HepG2 (cell line): ENCODE measurements at regions not wholly inside any gene's neighbourhood (a gene's known extent, or its start where the extent isn't known, plus 50 kb on each side); places are given as distances from the start of the nearest gene placed in this dataset.

Experiments used
- ATAC-seq: fragments of 200-7000 bp; cut with Tn5 transposase; 3 replicates; pipeline ENCODE4 v1.9.1; 2020; ENCODE audit warnings: mild to moderate bottlenecking, moderate library complexity
- BruUV-seq: library from RNA; stranded (reverse); fragments of 400-500 nt; replicated peaks from 2 replicates; lab custom pipeline; 2021; lab: Mats Ljungman, UMichigan
- CTCF ChIA-PET: fragments of 300-600 bp; formaldehyde crosslinking; extraction: SDS; loops from one replicate; lab custom pipeline; 2021; ENCODE audit warnings: low total read pairs, inconsistent platforms, low intra/inter-chr PET ratio; lab: Yijun Ruan, JAX
- POLR2A ChIA-PET: fragments of 350-600 bp; sonication (Branson Sonifier 250); formaldehyde crosslinking; loops from one replicate; lab custom pipeline; 2020; ENCODE audit warnings: antibody characterized with exemption, inconsistent platforms; lab: Yijun Ruan, JAX
- DNase-seq: peaks from one replicate; pipeline ENCODE4 v3.0.0-alpha.2; 2015; ENCODE audit warnings: low spot score
- FAIRE-seq: peaks from 3 replicates; lab custom pipeline; 2011; peaks lifted over from hg19 to GRCh38; lab: Jason Lieb, UNC
- H2AFZ ChIP-seq: one replicate; pipeline ENCODE4 v1.6.1; 2011; ENCODE audit warnings: low read length, inconsistent platforms
- H3K27ac ChIP-seq: fragments of 300-600 bp; 3 replicates; pipeline ENCODE4 v1.8.0; 2011; ENCODE audit warnings: mixed run types, mild to moderate bottlenecking, mixed read lengths, low read length, inconsistent platforms; ENCODE audit not compliant: insufficient read depth; ENCODE audit errors: extremely low read length
- H3K27me3 ChIP-seq, 2 experiments: fragments of 200-600 bp in 1 of 2; 2 replicates in 1 of 2; 3 replicates in 1 of 2; pipeline versions ENCODE4 v1.6.0 to v1.8.0; 2011; ENCODE audit warnings: low read length in 2 of 2, mild to moderate bottlenecking in 2 of 2, moderate library complexity in 2 of 2, inconsistent platforms in 1 of 2; ENCODE audit not compliant: insufficient read depth in 2 of 2, control insufficient read depth in 1 of 2
- H3K36me3 ChIP-seq, 2 experiments: fragments of 200-600 bp in 1 of 2; replicated peaks in 1 of 2; 2 replicates in 1 of 2; 3 replicates in 1 of 2; pipeline versions ENCODE4 v1.5.1 to v1.8.0; 2011; ENCODE audit warnings: low read length in 2 of 2, inconsistent platforms in 1 of 2; ENCODE audit not compliant: insufficient read depth in 2 of 2, control insufficient read depth in 1 of 2
- H3K4me1 ChIP-seq: 2 replicates; pipeline ENCODE4 v1.5.1; 2012; ENCODE audit warnings: low read length, inconsistent platforms; ENCODE audit not compliant: insufficient read depth
- H3K4me2 ChIP-seq: 2 replicates; pipeline ENCODE4 v1.6.0; 2011; ENCODE audit warnings: low read depth, low read length, inconsistent platforms
- H3K4me3 ChIP-seq, 3 experiments: fragments of 200-600 bp in 1 of 3; sonication (generic), shearing (Covaris generic) in 1 of 3; replicated peaks in 1 of 3; 2 replicates each; pipeline ENCODE4 v1.5.1; 2011 to 2016; ENCODE audit warnings: low read length in 3 of 3, inconsistent platforms in 2 of 3, low read depth in 2 of 3, mild to moderate bottlenecking in 2 of 3, control low read depth in 1 of 3, mixed read lengths in 1 of 3; ENCODE audit not compliant: insufficient read depth in 1 of 3
- H3K79me2 ChIP-seq: one replicate; pipeline ENCODE4 v1.6.1; 2011; ENCODE audit warnings: low read length, inconsistent platforms; ENCODE audit not compliant: insufficient read depth
- H3K9ac ChIP-seq: 2 replicates; pipeline ENCODE4 v1.6.0; 2011; ENCODE audit warnings: mild to moderate bottlenecking, low read depth, low read length, inconsistent platforms; ENCODE audit not compliant: insufficient read depth
- H3K9me3 ChIP-seq: 2 replicates; pipeline ENCODE4 v1.5.1; 2012; ENCODE audit warnings: mild to moderate bottlenecking, low read length
- H4K20me1 ChIP-seq: 2 replicates; pipeline ENCODE4 v1.6.0; 2011; ENCODE audit warnings: inconsistent platforms, mild to moderate bottlenecking, low read length, moderate library complexity; ENCODE audit not compliant: insufficient read depth
- AHDC1 ChIP-seq: sonication (generic); formaldehyde crosslinking; IDR thresholded peaks from 2 replicates; pipeline ENCODE4 v1.5.1; 2020; ENCODE audit warnings: mild to moderate bottlenecking, missing genetic modification reagents, borderline replicate concordance
- ERF ChIP-seq: IDR thresholded peaks from 2 replicates; pipeline ENCODE4 v1.6.1; 2018; ENCODE audit warnings: missing biosample characterization, missing genetic modification reagents
- IKZF4 ChIP-seq: sonication (generic); formaldehyde crosslinking; IDR thresholded peaks from 2 replicates; pipeline ENCODE4 v1.5.1; 2020; ENCODE audit warnings: borderline replicate concordance, mild to moderate bottlenecking, low read depth, missing genetic modification reagents; ENCODE audit errors: not compliant biosample characterization
- RFXAP ChIP-seq: sonication (generic); formaldehyde crosslinking; IDR thresholded peaks from 2 replicates; pipeline ENCODE4 v1.4.0; 2020; ENCODE audit warnings: missing genetic modification reagents, borderline replicate concordance
- STAT6 ChIP-seq: sonication (generic); formaldehyde crosslinking; IDR thresholded peaks from 2 replicates; pipeline ENCODE4 v1.4.0; 2020; ENCODE audit warnings: missing genetic modification reagents, mild to moderate bottlenecking, borderline replicate concordance
- ZNF547 ChIP-seq: sonication (generic); formaldehyde crosslinking; IDR thresholded peaks from 2 replicates; pipeline ENCODE4 v1.5.1; 2020; ENCODE audit warnings: mild to moderate bottlenecking, missing genetic modification reagents
- ZNF605 ChIP-seq: sonication (generic); formaldehyde crosslinking; IDR thresholded peaks from 2 replicates; pipeline ENCODE4 v1.8.0; 2022; ENCODE audit warnings: mild to moderate bottlenecking, missing genetic modification reagents
- ZNF652 ChIP-seq: IDR thresholded peaks from 2 replicates; pipeline ENCODE4 v1.6.1; 2016; ENCODE audit warnings: low read depth, borderline replicate concordance
- ZNF850 ChIP-seq: sonication (generic); formaldehyde crosslinking; conservative IDR thresholded peaks from 2 replicates; pipeline ENCODE4 v1.9.0; 2021; ENCODE audit warnings: mild to moderate bottlenecking, missing genetic modification reagents
- ZXDC ChIP-seq: sonication (generic); formaldehyde crosslinking; IDR thresholded peaks from 2 replicates; pipeline ENCODE4 v1.5.0; 2020; ENCODE audit warnings: mild to moderate bottlenecking, missing genetic modification reagents
- WGBS: methylation state at CpG from one replicate; pipeline ENCODE4 v1.1.6; 2017; ENCODE audit warnings: low lambda C conversion rate; 5-methylcytosine and 5-hydroxymethylcytosine counted together
- in situ Hi-C: cut with HindIII; loops from 2 replicates; pipeline ENCODE4 v1.10.0; 2017; ENCODE audit warnings: low pct_unique_long_range_greater_than_20kb; ENCODE audit not compliant: extremely low pct_ligation_motif_present
- intact Hi-C: fragments of 100-400 bp; cut with micrococcal nuclease; formaldehyde crosslinking; loops from one replicate; pipeline ENCODE4 v1.10.0; 2022; ENCODE audit not compliant: unreplicated experiment

- Histone ChIP-seq H3K9me3 (no peaks in the 10 kb centered on the region), H3K79me2 (no peaks in the 10 kb centered on the region), H3K27ac (no peak overlapping the region), H3K36me3 (no peaks in the 10 kb centered on the region), H3K9ac (no peak overlapping the region), H4K20me1 (no peaks in the 10 kb centered on the region), H3K4me1 (no peaks in the 10 kb centered on the region), H3K27me3 (no peaks in the 10 kb centered on the region), H3K4me2 (no peak overlapping the region), H2AFZ (no peak overlapping the region), H3K4me3 (no peak overlapping the region)
- ATAC-seq (no peak), DNase-seq (no peak), FAIRE-seq (no peak)
- CTCF ChIA-PET: no interaction called here
- TF ChIP-seq AHDC1 (CRISPR knock-in tag) (no peak), ZXDC (no peak), STAT6 (CRISPR knock-in tag) (no peak), ZNF652 (CRISPR knock-in tag) (no peak), RFXAP (CRISPR knock-in tag) (no peak), ERF (no peak), ZNF605 (CRISPR knock-in tag) (no peak), ZNF547 (CRISPR knock-in tag) (no peak), IKZF4 (CRISPR knock-in tag) (no peak), ZNF850 (CRISPR knock-in tag) (no peak)
- BruUV-seq: no TSS peak
- intact Hi-C loops: no loop called here
- in situ Hi-C loops: no loop called here
- POLR2A ChIA-PET: no interaction called here
- WGBS: 8% methylated on average over 2 of the region's 2 CpGs
These were observed 293.0 kb downstream of the BTG1 start for GRCh38 chr12:91852634-91853033.
